Muscle of back (tissue), 3 donors: ENCODE measurements at regions not wholly inside any gene's neighbourhood (a gene's known extent, or its start where the extent isn't known, plus 50 kb on each side); places are given as distances from the start of the nearest gene placed in this dataset.

ENCODE experiments used
- DNase-seq, 3 donors: peaks; one replicate each; pipeline versions ENCODE4 v3.0.0 to v3.0.0-alpha.2; 2013

- DNase-seq: no peak
These were observed 185.0 kb upstream of the SMIM21 start for GRCh38 chr18:75612456-75612855.

- DNase-seq: peak in 1 of 3 donors; percentile 2
These were observed 180.2 kb upstream of the SMIM21 start for GRCh38 chr18:75607701-75608100.

- DNase-seq: no peak
These were observed 165.0 kb upstream of the SMIM21 start for GRCh38 chr18:75592527-75592926.

- DNase-seq: no peak
These were observed 160.9 kb upstream of the SMIM21 start for GRCh38 chr18:75588412-75588811.

GRCh38 chr18:75587131-75587530, 159.6 kb upstream of the SMIM21 start:
- no peak for DNase-seq

- no peak for DNase-seq
These were observed 158.8 kb upstream of the SMIM21 start for GRCh38 chr18:75586130-75586889.

GRCh38 chr18:75582940-75583339, 155.4 kb upstream of the SMIM21 start:
- DNase-seq: no peak

GRCh38 chr18:75582406-75582821, 154.9 kb upstream of the SMIM21 start:
- DNase-seq: peak in 1 of 3 donors; percentile 66

- no peak for DNase-seq
These were observed 154.0 kb upstream of the SMIM21 start for GRCh38 chr18:75581336-75582131.

GRCh38 chr18:75574187-75574586, 146.7 kb upstream of the SMIM21 start:
- peak in 2 of 3 donors; percentile 22 to 32 for DNase-seq

- no peak for DNase-seq
These were observed 135.6 kb upstream of the SMIM21 start for GRCh38 chr18:75563150-75563549.

GRCh38 chr18:75562216-75562615, 134.7 kb upstream of the SMIM21 start:
- no peak for DNase-seq

- DNase-seq: no peak
These were observed 131.3 kb upstream of the SMIM21 start for GRCh38 chr18:75558790-75559189.

- DNase-seq: no peak
These were observed 129.3 kb upstream of the SMIM21 start for GRCh38 chr18:75556841-75557240.

- no peak for DNase-seq
These were observed 127.2 kb upstream of the SMIM21 start for GRCh38 chr18:75554644-75555185.

- no peak for DNase-seq
These were observed 126.7 kb upstream of the SMIM21 start for GRCh38 chr18:75554176-75554575.

- DNase-seq: no peak
These were observed 125.5 kb upstream of the SMIM21 start for GRCh38 chr18:75553021-75553420.

- peak in 1 of 3 donors; percentile 21 for DNase-seq
These were observed 123.6 kb upstream of the SMIM21 start for GRCh38 chr18:75551071-75551470.

- no peak for DNase-seq
These were observed 120.9 kb upstream of the SMIM21 start for GRCh38 chr18:75548353-75548905.

- no peak for DNase-seq
These were observed 119.5 kb upstream of the SMIM21 start for GRCh38 chr18:75546964-75547363.

- DNase-seq: no peak
These were observed 117.7 kb upstream of the SMIM21 start for GRCh38 chr18:75545189-75545588.

GRCh38 chr18:75544496-75544895, 117.0 kb upstream of the SMIM21 start:
- DNase-seq: peak in 1 of 3 donors; percentile 59
